Naive thymus-derived CD8-positive, alpha-beta T cell (primary cell): ENCODE measurements at regions not wholly inside any gene's neighbourhood (a gene's known extent, or its start where the extent isn't known, plus 50 kb on each side); places are given as distances from the start of the nearest gene placed in this dataset.
"Not testable (repeated sequence)": the region's sequence is repeated elsewhere in the genome, so short reads cannot be mapped to it uniquely, and the experiment has no call there.

ENCODE experiments used
- ATAC-seq, 2 donors: fragments of 150-1000 bp; cut with Tn5 transposase in 1 of 2; sonication (Bioruptor Pico), chemical (Tn5 transposase) in 1 of 2; 1 replicate in 1 of 2; 2 replicates in 1 of 2; pipeline ENCODE4 v1.10.0; 2021; ENCODE audit warnings: mild to moderate bottlenecking in 2 of 2, moderate library complexity in 2 of 2
- POLR2A ChIA-PET: fragments of 350-600 bp; sonication (Branson Sonifier 250); formaldehyde crosslinking; loops from one replicate; lab custom pipeline; 2021; ENCODE audit warnings: antibody characterized with exemption; lab: Charles Lee
- DNase-seq, 10 donors: peaks; one replicate each; pipeline versions ENCODE4 v3.0.0 to v3.0.0-alpha.2; 2020 to 2022
- H3K27ac Mint-ChIP-seq, 10 donors: one replicate each; pipeline ENCODE4 v1.8.0; 2020 to 2022; ENCODE audit warnings: mild to moderate bottlenecking in 10 of 10, mixed read lengths in 10 of 10, moderate library complexity in 4 of 10, inconsistent platforms in 1 of 10
- H3K27me3 Mint-ChIP-seq, 5 donors: one replicate each; pipeline ENCODE4 v1.8.0; 2021 to 2022; ENCODE audit warnings: mixed read lengths in 5 of 5
- H3K36me3 Mint-ChIP-seq, 3 donors: one replicate each; pipeline ENCODE4 v1.8.0; 2020 to 2022; ENCODE audit warnings: mixed read lengths in 3 of 3, mild to moderate bottlenecking in 2 of 3, inconsistent platforms in 1 of 3
- H3K4me1 Mint-ChIP-seq, 4 donors: one replicate each; pipeline ENCODE4 v1.8.0; 2021 to 2022; ENCODE audit warnings: mixed read lengths in 4 of 4
- H3K4me3 Mint-ChIP-seq, 10 donors: one replicate each; pipeline ENCODE4 v1.8.0; 2020 to 2022; ENCODE audit warnings: mild to moderate bottlenecking in 10 of 10, mixed read lengths in 10 of 10, moderate library complexity in 6 of 10, inconsistent platforms in 1 of 10
- H3K9me3 Mint-ChIP-seq, 9 donors: one replicate each; pipeline ENCODE4 v1.8.0; 2020 to 2022; ENCODE audit warnings: mixed read lengths in 9 of 9, mild to moderate bottlenecking in 3 of 9, inconsistent platforms in 1 of 9, moderate library complexity in 1 of 9

- H3K4me3 Mint-ChIP-seq, POLR2A ChIA-PET, H3K27me3 Mint-ChIP-seq, H3K4me1 Mint-ChIP-seq, ATAC-seq, DNase-seq: not testable (repeated sequence)
- Mint-ChIP-seq H3K27ac (peak overlapping the region in 1 of 10 donors; percentile 0), H3K9me3 (peaks cover 11 to 77% (median 38%) of the 10 kb centered on the region in 9 donors), H3K36me3 (peaks cover 0 to 17% (median 2%) of the 10 kb centered on the region in 3 donors)
Observed at GRCh38 chr20:30871127-30871526, 386.3 kb upstream of the DEFB115 start.

- POLR2A ChIA-PET, H3K4me1 Mint-ChIP-seq, DNase-seq, ATAC-seq, H3K4me3 Mint-ChIP-seq, H3K27ac Mint-ChIP-seq: not testable (repeated sequence)
- H3K27me3 Mint-ChIP-seq, result peaks cover 0 to 12% (median 0%) of the 10 kb centered on the region in 5 donors
- peaks cover 14 to 81% (median 46%) of the 10 kb centered on the region in 9 donors for H3K9me3 Mint-ChIP-seq
- H3K36me3 Mint-ChIP-seq, result peaks cover 0 to 21% (median 2%) of the 10 kb centered on the region in 3 donors
Observed at GRCh38 chr20:30872252-30872651, 385.2 kb upstream of the DEFB115 start.

- Mint-ChIP-seq H3K9me3 (peaks cover 11 to 70% (median 41%) of the 10 kb centered on the region in 9 donors), H3K36me3 (peaks cover 0 to 25% (median 2%) of the 10 kb centered on the region in 3 donors)
- H3K27ac Mint-ChIP-seq, H3K4me3 Mint-ChIP-seq, DNase-seq, POLR2A ChIA-PET, H3K4me1 Mint-ChIP-seq, H3K27me3 Mint-ChIP-seq, ATAC-seq: not testable (repeated sequence)
Observed at GRCh38 chr20:30875868-30876267, 381.6 kb upstream of the DEFB115 start.

- Mint-ChIP-seq H3K4me3 (peak overlapping the region in 1 of 10 donors; percentile 26), H3K9me3 (peaks cover 0 to 31% (median 22%) of the 10 kb centered on the region in 9 donors), H3K27me3 (peaks cover 3 to 39% (median 27%) of the 10 kb centered on the region in 5 donors)
- H3K36me3 Mint-ChIP-seq, ATAC-seq, H3K4me1 Mint-ChIP-seq, H3K27ac Mint-ChIP-seq, DNase-seq, POLR2A ChIA-PET: not testable (repeated sequence)
Observed at GRCh38 chr20:30891400-30891799, 366.1 kb upstream of the DEFB115 start.

GRCh38 chr20:30892541-30893345, 364.7 kb upstream of the DEFB115 start:
- peaks cover 0 to 5% (median 3%) of the 10 kb centered on the region in 3 donors for H3K36me3 Mint-ChIP-seq
- no peak for DNase-seq
- peaks cover 3 to 39% (median 28%) of the 10 kb centered on the region in 5 donors for H3K27me3 Mint-ChIP-seq
- no peak overlapping the region for H3K4me3 Mint-ChIP-seq
- peaks cover 0 to 24% (median 13%) of the 10 kb centered on the region in 9 donors for H3K9me3 Mint-ChIP-seq
- H3K4me1 Mint-ChIP-seq, result peaks cover 0 to 8% (median 2%) of the 10 kb centered on the region in 4 donors
- no peak overlapping the region for H3K27ac Mint-ChIP-seq
- POLR2A ChIA-PET, result no interaction called here
- no peak for ATAC-seq

- H3K4me3 Mint-ChIP-seq, ATAC-seq, POLR2A ChIA-PET, H3K27ac Mint-ChIP-seq, DNase-seq, H3K36me3 Mint-ChIP-seq: not testable (repeated sequence)
- Mint-ChIP-seq H3K27me3 (peaks cover 4 to 44% (median 31%) of the 10 kb centered on the region in 5 donors), H3K9me3 (peaks cover 0 to 22% (median 10%) of the 10 kb centered on the region in 9 donors), H3K4me1 (peaks cover 0 to 11% (median 3%) of the 10 kb centered on the region in 4 donors)
Observed at GRCh38 chr20:30893346-30894314, 363.8 kb upstream of the DEFB115 start.

GRCh38 chr20:30894707-30895353, 362.6 kb upstream of the DEFB115 start:
- POLR2A ChIA-PET, DNase-seq, H3K27ac Mint-ChIP-seq, H3K4me3 Mint-ChIP-seq, H3K36me3 Mint-ChIP-seq, ATAC-seq: not testable (repeated sequence)
- Mint-ChIP-seq H3K27me3 (peaks cover 4 to 51% (median 37%) of the 10 kb centered on the region in 5 donors), H3K4me1 (peaks cover 0 to 11% (median 4%) of the 10 kb centered on the region in 4 donors), H3K9me3 (peaks cover 0 to 21% (median 10%) of the 10 kb centered on the region in 9 donors)

- not testable (repeated sequence) for H3K36me3 Mint-ChIP-seq
- H3K27me3 Mint-ChIP-seq, result peaks cover 4 to 54% (median 40%) of the 10 kb centered on the region in 5 donors
- peaks cover 0 to 21% (median 10%) of the 10 kb centered on the region in 9 donors for H3K9me3 Mint-ChIP-seq
Observed at GRCh38 chr20:30895354-30895711, 362.1 kb upstream of the DEFB115 start.

GRCh38 chr20:30899370-30900079, 357.9 kb upstream of the DEFB115 start:
- H3K4me1 Mint-ChIP-seq, POLR2A ChIA-PET: not testable (repeated sequence)
- H3K4me3 Mint-ChIP-seq, result peak overlapping the region in 2 of 10 donors; percentile 30 to 39

More at GRCh38 chr20:30895354-30895711, 362.1 kb upstream of the DEFB115 start:
- H3K4me3 Mint-ChIP-seq, H3K27ac Mint-ChIP-seq, POLR2A ChIA-PET, ATAC-seq, DNase-seq: not testable (repeated sequence)
- H3K4me1 Mint-ChIP-seq, result peaks cover 0 to 11% (median 4%) of the 10 kb centered on the region in 4 donors

GRCh38 chr20:30900080-30900719, 357.3 kb upstream of the DEFB115 start:
- Mint-ChIP-seq H3K9me3 (peaks cover 0 to 23% (median 12%) of the 10 kb centered on the region in 9 donors), H3K27me3 (peaks cover 2 to 27% (median 20%) of the 10 kb centered on the region in 5 donors), H3K36me3 (peaks cover 0 to 15% (median 0%) of the 10 kb centered on the region in 3 donors)
- DNase-seq, H3K27ac Mint-ChIP-seq, POLR2A ChIA-PET, H3K4me3 Mint-ChIP-seq, H3K4me1 Mint-ChIP-seq, ATAC-seq: not testable (repeated sequence)

More at GRCh38 chr20:30899370-30900079, 357.9 kb upstream of the DEFB115 start:
- DNase-seq, H3K27ac Mint-ChIP-seq, ATAC-seq: not testable (repeated sequence)
- Mint-ChIP-seq H3K36me3 (peaks cover 0 to 11% (median 0%) of the 10 kb centered on the region in 3 donors), H3K27me3 (peaks cover 2 to 34% (median 24%) of the 10 kb centered on the region in 5 donors), H3K9me3 (peaks cover 0 to 18% (median 12%) of the 10 kb centered on the region in 9 donors)

GRCh38 chr20:30905231-30905630, 352.2 kb upstream of the DEFB115 start:
- H3K4me1 Mint-ChIP-seq, H3K27ac Mint-ChIP-seq, POLR2A ChIA-PET, H3K4me3 Mint-ChIP-seq, DNase-seq, ATAC-seq: not testable (repeated sequence)
- H3K9me3 Mint-ChIP-seq, result peaks cover 2 to 53% (median 27%) of the 10 kb centered on the region in 9 donors
- peaks cover 0 to 25% (median 4%) of the 10 kb centered on the region in 3 donors for H3K36me3 Mint-ChIP-seq
- peaks cover 0 to 20% (median 2%) of the 10 kb centered on the region in 5 donors for H3K27me3 Mint-ChIP-seq
